T-cell (primary cell): ENCODE measurements at regions not wholly inside any gene's neighbourhood (a gene's known extent, or its start where the extent isn't known, plus 50 kb on each side); places are given as distances from the start of the nearest gene placed in this dataset.
"Not testable (repeated sequence)": the region's sequence is repeated elsewhere in the genome, so short reads cannot be mapped to it uniquely, and the experiment has no call there.

Experiments
- ATAC-seq, 4 experiments: fragments of 200-7000 bp in 3 of 4; fragments of 150-1000 bp in 1 of 4; cut with Tn5 transposase; replicated peaks in 1 of 4; 1 replicate in 3 of 4; 2 replicates in 1 of 4; pipeline ENCODE4 v1.10.0; 2021; ENCODE audit warnings: moderate library complexity in 3 of 4, mild to moderate bottlenecking in 2 of 4, moderate number of reproducible peaks in 1 of 4
- CTCF ChIA-PET, 2 donors: fragments of 300-600 bp; sonication (Branson Sonifier 250); formaldehyde crosslinking; loops; one replicate each; lab custom pipeline; 2022; ENCODE audit warnings: antibody characterized with exemption in 2 of 2; lab: Charles Lee
- POLR2A ChIA-PET, 2 donors: fragments of 300-600 bp; sonication (Branson Sonifier 250); formaldehyde crosslinking; loops; one replicate each; lab custom pipeline; 2022; ENCODE audit warnings: antibody characterized with exemption in 2 of 2; lab: Charles Lee
- DNase-seq, 35 experiments: peaks; one replicate each; pipeline versions ENCODE4 v3.0.0 to v3.0.0-alpha.2; 2013 to 2023
- H3K27ac ChIP-seq: one replicate; pipeline ENCODE4 v1.5.1; 2013; ENCODE audit warnings: low read length
- H3K27me3 ChIP-seq, 2 experiments: replicated peaks in 1 of 2; 1 replicate in 1 of 2; 2 replicates in 1 of 2; pipeline versions ENCODE4 v1.6.1 to v1.7.0; 2013; ENCODE audit warnings: low read length in 1 of 2, mixed read lengths in 1 of 2; ENCODE audit not compliant: control insufficient read depth in 2 of 2, insufficient read depth in 2 of 2; ENCODE audit errors: extremely low read depth in 1 of 2
- H3K36me3 ChIP-seq, 2 donors: 1 replicate in 1 of 2; 2 replicates in 1 of 2; pipeline versions ENCODE4 v1.6.1 to v1.7.0; 2013; ENCODE audit warnings: low read length in 1 of 2; ENCODE audit not compliant: control insufficient read depth in 2 of 2, insufficient read depth in 1 of 2; ENCODE audit errors: extremely low read depth in 1 of 2
- H3K4me1 ChIP-seq, 2 experiments: 1 replicate in 1 of 2; 2 replicates in 1 of 2; pipeline versions ENCODE4 v1.6.1 to v1.7.0; 2013; ENCODE audit warnings: low read length in 2 of 2, mixed read lengths in 1 of 2; ENCODE audit not compliant: insufficient read depth in 2 of 2, control insufficient read depth in 1 of 2; ENCODE audit errors: extremely low read depth in 1 of 2
- H3K4me3 ChIP-seq, 2 donors: 1 replicate in 1 of 2; 2 replicates in 1 of 2; pipeline versions ENCODE4 v1.5.1 to v1.7.0; 2013; ENCODE audit warnings: mild to moderate bottlenecking in 2 of 2, low read length in 1 of 2, moderate library complexity in 1 of 2; ENCODE audit not compliant: control insufficient read depth in 1 of 2; ENCODE audit errors: extremely low read depth in 1 of 2
- H3K9me3 ChIP-seq: 2 replicates; pipeline ENCODE4 v1.7.0; 2013
- H3K27ac Mint-ChIP-seq, 2 donors: one replicate each; pipeline ENCODE4 v1.8.0; 2020 to 2021; ENCODE audit warnings: mild to moderate bottlenecking in 2 of 2, mixed read lengths in 2 of 2
- H3K27me3 Mint-ChIP-seq, 2 donors: one replicate each; pipeline ENCODE4 v1.8.0; 2021 to 2022; ENCODE audit warnings: mixed read lengths in 2 of 2
- H3K36me3 Mint-ChIP-seq: one replicate; pipeline ENCODE4 v1.8.0; 2021; ENCODE audit warnings: mixed read lengths
- H3K4me1 Mint-ChIP-seq, 3 donors: one replicate each; pipeline ENCODE4 v1.8.0; 2020 to 2022; ENCODE audit warnings: mixed read lengths in 3 of 3, mild to moderate bottlenecking in 1 of 3
- H3K4me3 Mint-ChIP-seq, 3 donors: one replicate each; pipeline ENCODE4 v1.8.0; 2020 to 2022; ENCODE audit warnings: mild to moderate bottlenecking in 3 of 3, mixed read lengths in 3 of 3, moderate library complexity in 3 of 3
- H3K9me3 Mint-ChIP-seq, 3 donors: one replicate each; pipeline ENCODE4 v1.8.0; 2020 to 2022; ENCODE audit warnings: mixed read lengths in 3 of 3
- WGBS: methylation state at CpG from one replicate; pipeline ENCODE4 v1.1.5; 2013; ENCODE audit warnings: missing lambda C conversion rate; ENCODE audit not compliant: insufficient coverage; 5-methylcytosine and 5-hydroxymethylcytosine counted together

DNA sequence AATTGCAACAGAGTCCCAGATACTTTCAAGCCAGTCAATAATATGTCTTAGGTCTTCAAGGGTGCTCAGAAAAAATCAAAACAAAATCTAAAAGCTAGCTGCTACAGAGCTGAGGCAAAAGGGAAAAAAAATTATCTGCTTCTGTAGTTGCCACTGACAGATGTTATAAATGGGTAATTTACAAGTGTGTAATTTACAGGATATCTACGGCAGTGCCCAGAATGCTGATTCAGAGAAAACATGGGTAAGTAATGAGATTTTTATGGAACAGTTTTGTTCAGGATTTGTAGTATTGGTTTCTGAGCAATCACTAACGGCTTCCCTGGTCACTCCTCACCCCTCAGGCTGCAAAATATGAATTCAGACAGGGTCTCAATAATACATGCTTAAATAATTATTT lies 234.1 kb downstream of the GALC start:
- CTCF ChIA-PET = no interaction called here
- no peaks in the 10 kb centered on the region for H3K9me3 ChIP-seq
- no peaks in the 10 kb centered on the region for H3K36me3 ChIP-seq
- Mint-ChIP-seq H3K27ac (no peak overlapping the region), H3K9me3 (peaks cover 12 to 18% (median 17%) of the 10 kb centered on the region in 3 donors), H3K4me3 (no peak overlapping the region), H3K4me1 (no peaks in the 10 kb centered on the region), H3K36me3 (no peaks in the 10 kb centered on the region), H3K27me3 (peaks cover 0 to 5% of the 10 kb centered on the region in 2 donors)
- H3K27me3 ChIP-seq = peaks cover 0 to 3% of the 10 kb centered on the region in 2 experiments
- no peaks in the 10 kb centered on the region for H3K4me1 ChIP-seq
- no peak overlapping the region for H3K4me3 ChIP-seq
- no peak for ATAC-seq
- POLR2A ChIA-PET = no interaction called here
- no peak for DNase-seq
- no peak overlapping the region for H3K27ac ChIP-seq
- WGBS = no CpG with 5 or more reads among the region's 2 CpGs

DNA sequence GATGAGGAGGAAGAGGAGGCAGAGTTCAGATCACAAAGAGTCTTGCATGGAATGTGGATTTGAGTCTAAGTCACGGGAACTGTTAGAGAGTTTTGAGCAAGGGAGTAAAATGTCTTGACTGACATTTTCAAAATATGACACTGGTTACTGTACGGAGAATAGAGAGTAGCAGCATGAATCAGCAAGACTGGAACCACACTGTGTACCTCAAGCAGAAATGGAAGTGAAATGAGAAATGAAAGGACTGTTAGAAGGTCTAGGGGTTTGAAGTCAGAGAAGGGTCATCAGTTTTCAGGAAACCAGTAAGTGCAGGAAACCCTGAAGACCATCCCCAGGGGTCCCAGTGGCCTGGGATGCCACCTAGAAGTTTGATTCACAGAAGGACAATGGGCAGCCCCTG lies 236.3 kb downstream of the GALC start:
- peaks cover 0 to 9% (median 4%) of the 10 kb centered on the region in 3 donors for H3K9me3 Mint-ChIP-seq
- WGBS = 14% methylated on average over 2 of the region's 2 CpGs
- H3K27ac ChIP-seq = no peak overlapping the region
- H3K4me3 Mint-ChIP-seq = no peak overlapping the region
- H3K36me3 Mint-ChIP-seq = no peaks in the 10 kb centered on the region
- H3K4me1 ChIP-seq = no peaks in the 10 kb centered on the region
- peaks cover 0 to 5% of the 10 kb centered on the region in 2 donors for H3K27me3 Mint-ChIP-seq
- H3K27ac Mint-ChIP-seq = no peak overlapping the region
- POLR2A ChIA-PET = no interaction called here
- H3K9me3 ChIP-seq = no peaks in the 10 kb centered on the region
- CTCF ChIA-PET = no interaction called here
- H3K4me1 Mint-ChIP-seq = no peaks in the 10 kb centered on the region
- DNase-seq (no peak), ATAC-seq (no peak)
- H3K36me3 ChIP-seq = no peaks in the 10 kb centered on the region
- no peak overlapping the region for H3K4me3 ChIP-seq
- peaks cover 0 to 3% of the 10 kb centered on the region in 2 experiments for H3K27me3 ChIP-seq

DNA sequence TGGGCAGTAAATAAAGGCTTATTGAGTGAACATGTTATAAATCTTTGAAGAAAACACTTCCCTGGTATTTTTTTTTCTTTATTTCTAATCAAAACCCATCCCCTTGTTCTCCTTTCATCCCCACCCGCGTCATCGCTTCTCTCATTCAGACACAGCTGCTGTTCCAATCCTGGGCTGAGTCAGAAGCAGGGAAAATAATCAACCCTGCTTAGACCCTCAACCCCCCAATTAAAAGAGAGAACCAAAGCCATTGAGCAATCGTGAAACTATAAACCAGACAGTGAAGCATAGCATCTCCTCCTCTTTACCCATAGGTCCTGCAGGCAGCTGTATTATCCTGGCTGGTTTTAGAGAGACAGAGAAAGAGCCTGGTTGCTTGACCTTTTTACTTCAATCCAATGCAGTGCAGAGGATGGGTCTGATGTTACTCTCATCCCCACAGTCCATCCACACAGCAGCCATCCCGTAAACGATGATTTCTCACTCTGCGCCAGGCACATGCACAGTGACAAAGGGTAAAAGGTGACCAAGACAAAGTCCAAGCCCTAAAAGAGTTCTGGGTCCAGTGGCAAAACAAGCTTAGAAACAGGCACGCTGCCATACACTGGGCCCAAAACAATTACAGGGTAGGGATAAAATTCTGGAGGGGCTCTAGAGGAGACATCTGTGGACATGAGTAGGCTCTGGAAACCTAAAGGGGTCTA lies 238.3 kb downstream of the GALC start:
- H3K4me1 Mint-ChIP-seq = no peaks in the 10 kb centered on the region

DNA sequence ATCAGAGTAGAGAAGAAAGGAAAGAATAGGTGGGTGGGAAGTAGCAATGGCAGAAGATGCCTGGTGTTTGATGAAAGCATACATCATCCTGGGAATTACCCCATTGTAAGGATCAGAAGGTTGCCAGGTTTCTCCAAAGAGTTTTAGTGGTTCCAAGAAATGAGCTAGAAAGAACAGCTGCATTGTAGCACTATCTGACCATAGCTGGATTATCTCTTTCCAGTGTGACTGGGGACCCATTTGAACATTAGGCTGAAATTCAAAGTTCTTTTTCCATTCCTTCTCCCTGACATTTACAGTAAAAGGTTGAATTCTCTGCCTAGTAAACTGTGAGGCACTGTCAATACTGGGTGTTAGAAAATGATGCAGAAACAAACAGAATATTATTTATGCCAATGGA lies 244.4 kb downstream of the GALC start:
- no peak for DNase-seq
- CTCF ChIA-PET = no interaction called here
- peaks cover 3 to 8% of the 10 kb centered on the region in 2 donors for H3K27me3 Mint-ChIP-seq

More for the DNA sequence above, 238.3 kb downstream of the GALC start:
- Histone ChIP-seq H3K9me3 (no peaks in the 10 kb centered on the region), H3K4me1 (no peaks in the 10 kb centered on the region), H3K27me3 (no peaks in the 10 kb centered on the region), H3K36me3 (no peaks in the 10 kb centered on the region), H3K27ac (no peak overlapping the region), H3K4me3 (no peak overlapping the region)
- no peaks in the 10 kb centered on the region for H3K36me3 Mint-ChIP-seq
- peaks cover 0 to under 1% (median 0%) of the 10 kb centered on the region in 3 donors for H3K9me3 Mint-ChIP-seq
- ATAC-seq = no peak
- POLR2A ChIA-PET = no interaction called here
- H3K4me3 Mint-ChIP-seq = no peak overlapping the region
- peaks cover 0 to 8% of the 10 kb centered on the region in 2 donors for H3K27me3 Mint-ChIP-seq
- CTCF ChIA-PET = no interaction called here
- no peak overlapping the region for H3K27ac Mint-ChIP-seq
- no peak for DNase-seq
- 97% methylated on average over 7 of the region's 8 CpGs for WGBS

GRCh38 chr14:87745507-87746118 lies 247.4 kb downstream of the GALC start:
- Mint-ChIP-seq H3K4me3 (no peak overlapping the region), H3K27ac (no peak overlapping the region), H3K4me1 (no peaks in the 10 kb centered on the region), H3K27me3 (peaks cover 3% of the 10 kb centered on the region in 2 donors), H3K9me3 (no peaks in the 10 kb centered on the region), H3K36me3 (no peaks in the 10 kb centered on the region)
- no peaks in the 10 kb centered on the region for H3K27me3 ChIP-seq
- CTCF ChIA-PET = interaction anchor here (0.7 to 1.0 kb wide), 3 partner anchors 8 to 584 kb away, joined by 3 to 4 read pairs (median 3); no protein-coding TSS in a partner anchor
- POLR2A ChIA-PET = no interaction called here
- H3K36me3 ChIP-seq = no peaks in the 10 kb centered on the region
- no peak overlapping the region for H3K4me3 ChIP-seq
- WGBS = no CpG with 5 or more reads among the region's 3 CpGs
- no peaks in the 10 kb centered on the region for H3K4me1 ChIP-seq
- no peaks in the 10 kb centered on the region for H3K9me3 ChIP-seq
- H3K27ac ChIP-seq = no peak overlapping the region
- DNase-seq = peak in 2 of 35 experiments; percentile 1 to 19
- no peak for ATAC-seq

More for the DNA sequence above, 244.4 kb downstream of the GALC start:
- H3K4me3 Mint-ChIP-seq = no peak overlapping the region
- Histone ChIP-seq H3K9me3 (no peaks in the 10 kb centered on the region), H3K4me1 (no peaks in the 10 kb centered on the region), H3K36me3 (no peaks in the 10 kb centered on the region), H3K4me3 (no peak overlapping the region), H3K27ac (no peak overlapping the region), H3K27me3 (no peaks in the 10 kb centered on the region)
- H3K4me1 Mint-ChIP-seq = no peaks in the 10 kb centered on the region
- POLR2A ChIA-PET = no interaction called here
- no peak overlapping the region for H3K27ac Mint-ChIP-seq
- H3K36me3 Mint-ChIP-seq = no peaks in the 10 kb centered on the region
- ATAC-seq = no peak
- no peaks in the 10 kb centered on the region for H3K9me3 Mint-ChIP-seq

- H3K36me3 Mint-ChIP-seq, H3K9me3 Mint-ChIP-seq, H3K4me1 Mint-ChIP-seq, ATAC-seq, H3K4me3 ChIP-seq, H3K4me3 Mint-ChIP-seq, H3K36me3 ChIP-seq, H3K27ac Mint-ChIP-seq, H3K27me3 ChIP-seq, H3K27ac ChIP-seq, POLR2A ChIA-PET, H3K4me1 ChIP-seq, H3K27me3 Mint-ChIP-seq, DNase-seq, H3K9me3 ChIP-seq: not testable (repeated sequence)
- CTCF ChIA-PET = interaction anchor here in 1 of 2 donors (0.6 kb wide), 1 partner anchor 8 kb away, joined by 4 read pairs; no protein-coding TSS in a partner anchor
- WGBS = 94% methylated on average over 35 of the region's 49 CpGs
Measured at GRCh38 chr14:87734577-87735360, 258.2 kb downstream of the GALC start.
